Dermis blood vessel endothelial cell (primary cell): ENCODE measurements at regions not wholly inside any gene's neighbourhood (a gene's known extent, or its start where the extent isn't known, plus 50 kb on each side); places are given as distances from the start of the nearest gene placed in this dataset.

Experiments
- DNase-seq: peaks from one replicate; pipeline ENCODE4 v3.0.0; 2010

- no peak for DNase-seq
These were observed 371.3 kb upstream of the RGMB start for GRCh38 chr5:98402130-98402529.

GRCh38 chr5:98403131-98403530, 370.3 kb upstream of the RGMB start:
- DNase-seq: no peak

GRCh38 chr5:98414938-98415337, 358.5 kb upstream of the RGMB start:
- no peak for DNase-seq

GRCh38 chr5:98415663-98416062, 357.8 kb upstream of the RGMB start:
- no peak for DNase-seq

GRCh38 chr5:98416541-98416940, 356.9 kb upstream of the RGMB start:
- DNase-seq: no peak

GRCh38 chr5:98419825-98420224, 353.6 kb upstream of the RGMB start:
- DNase-seq: no peak

- no peak for DNase-seq
These were observed 348.6 kb upstream of the RGMB start for GRCh38 chr5:98424681-98425450.

- no peak for DNase-seq
These were observed 347.8 kb upstream of the RGMB start for GRCh38 chr5:98425640-98426039.

- DNase-seq: peak; percentile 55
These were observed 344.7 kb upstream of the RGMB start for GRCh38 chr5:98428806-98429205.

- DNase-seq: no peak
These were observed 341.1 kb upstream of the RGMB start for GRCh38 chr5:98432378-98432777.

- DNase-seq: no peak
These were observed 340.4 kb upstream of the RGMB start for GRCh38 chr5:98433022-98433421.

- DNase-seq: no peak
These were observed 339.8 kb upstream of the RGMB start for GRCh38 chr5:98433673-98434072.

GRCh38 chr5:98436667-98437066, 336.8 kb upstream of the RGMB start:
- no peak for DNase-seq

- no peak for DNase-seq
These were observed 331.0 kb upstream of the RGMB start for GRCh38 chr5:98442448-98442847.

GRCh38 chr5:98443881-98444280, 329.6 kb upstream of the RGMB start:
- DNase-seq: no peak

- DNase-seq: no peak
These were observed 320.2 kb upstream of the RGMB start for GRCh38 chr5:98453296-98453695.

GRCh38 chr5:98454407-98454806, 319.1 kb upstream of the RGMB start:
- DNase-seq: no peak

GRCh38 chr5:98454904-98455303, 318.6 kb upstream of the RGMB start:
- DNase-seq: peak; percentile 86

GRCh38 chr5:98455665-98456064, 317.8 kb upstream of the RGMB start:
- peak; percentile 9 for DNase-seq

- DNase-seq: no peak
These were observed 315.5 kb upstream of the RGMB start for GRCh38 chr5:98458004-98458403.

- no peak for DNase-seq
These were observed 314.7 kb upstream of the RGMB start for GRCh38 chr5:98458726-98459125.

GRCh38 chr5:98460536-98460935, 312.9 kb upstream of the RGMB start:
- DNase-seq: no peak

- DNase-seq: no peak
These were observed 312.0 kb upstream of the RGMB start for GRCh38 chr5:98461485-98461884.

- no peak for DNase-seq
These were observed 310.2 kb upstream of the RGMB start for GRCh38 chr5:98463222-98463621.

- no peak for DNase-seq
These were observed 309.8 kb upstream of the RGMB start for GRCh38 chr5:98463676-98464075.
